GM19035 (cell line): ENCODE measurements at regions not wholly inside any gene's neighbourhood (a gene's known extent, or its start where the extent isn't known, plus 50 kb on each side); places are given as distances from the start of the nearest gene placed in this dataset.

Source experiments
- ATAC-seq: cut with Tn5 transposase; IDR thresholded peaks from one replicate; pipeline ENCODE4 v1.9.1; 2021; ENCODE audit not compliant: unreplicated experiment

DNA sequence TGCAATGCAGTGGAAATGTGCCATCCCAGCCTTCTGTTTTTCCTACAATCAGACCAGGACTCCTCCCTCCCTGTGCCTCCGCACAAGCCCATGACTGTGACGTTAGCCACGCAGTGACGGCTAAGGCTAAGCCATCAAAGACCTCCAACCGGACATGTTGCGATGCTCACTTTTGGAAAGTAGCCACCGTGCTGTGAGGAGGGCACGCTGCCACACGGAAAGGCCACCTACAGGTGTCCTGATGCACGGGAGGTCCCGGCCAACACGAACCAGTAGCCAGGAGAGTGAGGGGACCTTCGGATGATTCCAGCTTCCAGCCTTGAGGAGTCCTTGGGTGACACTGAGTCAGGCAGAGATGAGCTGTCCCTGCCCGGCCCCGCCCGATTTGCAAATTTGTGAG is 53.9 kb downstream of the FOXL1 start:
- no peak for ATAC-seq

DNA sequence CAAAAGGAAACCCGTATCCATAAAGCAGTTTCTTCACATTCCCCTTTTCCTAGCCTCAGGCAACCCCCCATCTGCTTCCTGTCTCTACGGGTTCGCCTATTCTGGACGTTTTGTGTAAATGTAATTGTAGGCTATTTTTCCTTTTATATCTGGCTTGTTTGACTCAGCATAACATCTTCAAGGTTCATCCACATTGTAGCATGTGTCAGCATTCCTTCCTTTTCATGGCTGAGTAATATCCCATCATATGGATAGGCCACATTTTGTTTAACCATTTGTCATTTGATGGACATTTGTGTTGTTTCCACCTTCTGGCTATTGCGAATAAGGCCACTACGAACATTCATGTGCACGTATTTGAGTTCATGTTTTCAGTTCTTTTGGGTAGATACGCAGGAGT is 54.6 kb downstream of the FOXL1 start:
- no peak for ATAC-seq

DNA sequence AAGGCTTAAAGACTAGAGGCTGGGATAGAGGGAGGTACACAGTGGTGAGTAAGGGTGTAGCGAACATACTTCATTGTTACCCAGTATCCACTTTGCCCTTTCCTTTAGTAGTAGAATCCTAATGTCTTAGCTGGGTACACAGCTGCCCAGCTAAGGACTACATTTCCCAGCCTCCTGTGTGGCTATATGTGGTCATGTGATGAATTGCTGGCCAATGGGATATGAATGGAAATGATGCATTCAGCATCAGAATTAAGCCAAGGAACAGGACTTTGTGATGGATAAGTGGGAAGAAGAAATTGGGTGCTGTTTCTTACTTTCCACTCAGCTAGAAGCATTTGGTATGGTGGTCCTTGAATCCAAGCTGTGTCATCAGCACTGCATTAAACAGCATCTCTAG is 55.9 kb downstream of the FOXL1 start:
- no peak for ATAC-seq

DNA sequence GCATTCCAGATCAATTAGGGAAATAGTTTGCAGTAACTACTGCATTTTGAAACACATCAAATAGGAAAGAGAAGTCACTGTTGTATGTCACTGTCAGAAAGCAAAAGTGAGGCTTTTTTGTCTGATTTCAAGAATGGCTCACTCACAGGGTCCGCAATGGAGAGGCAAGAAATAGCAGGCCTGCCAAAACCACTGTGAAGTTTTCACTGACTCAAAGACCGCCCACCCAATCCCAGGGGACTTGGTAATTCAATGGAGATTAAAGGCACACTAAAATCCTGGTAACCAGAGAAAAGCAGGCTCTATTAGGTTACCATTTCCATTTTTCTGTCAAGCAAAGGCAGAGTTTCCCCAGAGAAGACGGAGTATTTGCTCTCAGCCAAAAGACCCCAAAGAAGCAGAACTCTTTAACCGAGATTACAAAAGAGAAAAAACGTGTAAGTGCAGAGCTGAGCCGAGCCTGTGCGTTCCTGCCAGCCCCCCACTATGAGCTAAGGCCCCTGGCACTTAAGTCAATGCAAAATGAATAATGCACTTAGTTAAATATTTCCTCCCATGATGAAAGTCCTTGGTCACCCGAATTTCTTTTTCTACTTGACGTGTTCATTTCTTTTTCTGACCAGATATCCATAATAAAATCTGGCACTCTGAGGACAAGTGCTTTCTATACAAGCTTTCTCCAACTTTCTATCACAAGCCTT is 57.0 kb downstream of the FOXL1 start:
- no peak for ATAC-seq

DNA sequence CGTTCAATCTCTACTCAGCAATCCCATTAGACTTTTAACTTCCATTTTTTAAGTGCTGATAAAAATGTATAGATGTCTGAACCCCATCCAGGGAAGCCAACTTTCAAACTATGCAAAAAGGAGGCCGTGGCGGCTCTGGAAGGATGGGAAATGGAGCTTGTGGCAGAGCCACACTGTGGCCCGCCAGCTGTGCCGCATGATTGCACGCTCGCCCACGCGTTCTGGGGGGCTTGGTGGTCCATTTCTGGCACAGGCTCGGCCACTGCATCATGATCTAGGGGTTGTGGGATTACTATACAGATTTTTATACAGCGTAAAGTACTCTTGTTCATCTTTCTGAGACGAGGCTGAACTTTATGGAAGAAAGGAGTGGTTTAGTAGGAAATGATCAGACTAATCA is 57.6 kb downstream of the FOXL1 start:
- no peak for ATAC-seq

DNA sequence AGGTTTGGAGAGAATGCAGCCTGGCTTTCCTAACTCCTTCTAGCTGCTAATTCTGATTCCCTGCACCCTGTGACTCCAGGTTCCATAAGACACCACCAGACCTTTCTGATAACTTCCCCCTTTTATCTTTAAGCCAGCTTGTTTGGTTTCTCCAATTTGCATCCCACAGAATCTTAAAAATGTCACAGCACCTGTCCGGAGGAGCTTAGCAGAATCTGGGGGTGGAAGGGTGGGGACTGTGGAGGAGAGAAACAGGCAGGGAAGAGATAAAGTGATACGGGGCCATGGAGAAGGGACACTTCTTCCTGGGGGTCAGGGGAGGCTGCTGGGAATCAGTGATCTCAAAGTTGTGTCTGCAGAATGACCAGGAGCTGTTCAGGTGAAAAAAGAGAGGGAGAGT is 59.4 kb downstream of the FOXL1 start:
- no peak for ATAC-seq

DNA sequence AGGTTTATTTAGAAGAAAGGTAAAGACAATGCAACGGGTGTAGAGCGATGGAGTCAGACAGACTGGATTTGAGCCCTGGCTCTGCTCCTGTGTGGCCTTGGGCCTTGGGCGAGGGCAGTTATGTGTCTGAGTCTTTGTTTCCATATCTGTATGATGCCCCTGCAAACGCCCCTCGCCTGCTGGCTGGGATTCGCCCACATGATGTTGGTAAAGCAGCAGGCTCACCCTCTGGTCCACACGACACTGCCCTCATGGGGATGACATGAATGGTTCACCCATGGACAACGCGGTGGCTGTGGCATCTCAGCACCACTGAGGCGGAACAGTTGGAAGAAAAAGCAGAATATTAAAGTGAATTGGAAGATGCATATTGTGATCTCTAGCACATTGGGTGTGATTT is 60.3 kb downstream of the FOXL1 start:
- ATAC-seq = no peak

DNA sequence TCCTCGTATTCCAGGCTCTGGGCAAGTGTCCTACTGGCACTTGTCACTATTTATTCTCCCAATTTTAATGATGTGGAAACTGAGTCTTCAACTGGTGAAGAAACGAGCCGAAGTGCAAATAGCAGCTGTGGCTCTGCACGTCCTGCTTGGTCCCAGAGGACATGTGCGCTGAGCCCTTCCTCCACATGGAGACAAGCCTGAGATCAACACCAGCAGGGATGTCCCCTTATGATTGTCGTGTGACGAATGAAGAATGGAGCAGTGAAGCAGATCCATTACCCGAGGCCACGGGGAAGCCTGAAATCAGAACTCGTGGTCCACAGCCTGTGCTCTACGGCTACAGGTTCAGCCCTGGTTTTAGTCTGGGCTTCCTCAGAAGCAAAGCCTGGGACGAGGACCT is 61.0 kb downstream of the FOXL1 start:
- no peak for ATAC-seq

DNA sequence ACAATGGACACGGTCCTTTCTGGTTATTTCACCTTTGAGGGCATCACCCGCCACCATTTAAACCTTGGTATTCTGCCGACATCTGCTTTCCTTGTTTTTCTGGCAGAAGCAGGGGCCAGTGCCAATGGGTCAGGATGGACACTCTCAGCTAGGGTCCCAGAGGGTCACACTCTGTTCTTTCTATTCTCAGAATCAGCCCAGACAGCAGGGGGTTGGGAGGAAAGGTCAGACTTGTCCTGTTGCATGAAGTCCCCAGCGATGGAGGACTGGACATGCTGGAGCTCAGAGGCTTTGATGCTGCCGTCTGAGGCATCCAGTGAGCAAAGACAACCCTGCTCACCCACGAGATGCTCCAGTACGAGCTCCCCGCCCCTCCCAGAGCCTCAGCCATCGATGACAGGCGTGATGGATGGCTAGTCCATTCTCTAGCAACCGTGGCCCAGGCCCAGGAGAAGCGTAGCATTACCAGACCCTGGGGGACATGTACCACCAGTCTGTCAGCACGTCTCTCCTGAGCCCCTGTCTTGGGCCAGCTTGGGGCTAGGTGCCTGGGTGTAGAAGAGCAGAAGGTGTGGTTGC is 62.0 kb downstream of the FOXL1 start:
- no peak for ATAC-seq

DNA sequence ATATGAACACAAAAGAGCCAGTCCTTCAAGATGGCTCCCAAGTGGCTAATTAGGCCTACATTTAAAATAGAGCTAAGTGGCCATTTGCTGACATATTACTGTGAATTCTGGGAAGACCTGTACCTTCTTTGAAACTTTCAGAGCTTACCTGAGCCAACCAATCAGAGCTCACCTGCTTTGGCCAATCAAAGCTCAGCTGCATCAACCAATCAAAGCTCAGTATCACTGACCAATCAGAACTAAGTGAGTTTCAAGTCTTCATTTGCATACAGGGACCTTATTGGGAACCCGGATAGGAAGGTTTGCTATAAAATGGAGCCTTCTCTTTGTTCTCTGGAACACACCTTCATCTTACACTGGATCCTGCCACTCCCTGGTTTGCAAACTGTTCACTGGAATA is 63.7 kb downstream of the FOXL1 start:
- no peak for ATAC-seq

DNA sequence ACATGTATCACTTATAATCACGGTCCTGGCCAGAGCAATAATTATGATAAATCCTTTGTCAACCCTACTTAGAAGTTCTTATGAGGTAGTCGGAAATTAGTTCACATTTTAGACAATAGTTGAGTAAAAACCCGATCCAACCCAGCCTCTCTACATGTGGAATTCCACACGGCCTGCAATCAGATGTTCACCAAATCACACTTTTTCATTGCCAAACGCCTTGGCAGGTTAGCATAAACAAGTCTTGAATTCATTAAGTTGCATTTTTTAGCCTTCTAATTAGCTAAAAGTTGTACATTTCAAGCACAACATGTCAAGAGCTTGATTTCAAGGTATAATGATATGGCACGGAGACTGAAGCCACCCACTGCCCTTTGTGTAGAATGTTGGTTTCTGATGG is 65.3 kb downstream of the FOXL1 start:
- no peak for ATAC-seq

DNA sequence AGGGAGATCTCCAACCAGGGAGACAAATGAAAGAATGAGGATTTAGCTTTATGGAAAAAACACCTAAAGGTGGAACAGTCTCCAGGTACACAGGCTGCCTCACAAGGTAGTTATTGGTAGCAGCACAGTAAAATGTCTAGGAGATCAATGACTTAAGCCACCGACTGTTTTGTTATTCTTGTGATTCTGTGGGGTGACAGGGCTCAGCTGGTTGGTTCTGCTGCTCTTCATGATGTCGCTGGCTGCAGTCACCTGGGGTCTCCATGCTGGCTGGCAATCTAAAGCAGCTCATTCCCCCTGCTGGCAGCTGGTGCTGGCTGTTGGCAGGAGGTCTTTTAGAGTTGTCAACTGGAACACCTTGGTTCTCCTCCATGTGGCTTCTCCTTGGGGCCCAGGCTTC is 69.2 kb downstream of the FOXL1 start:
- ATAC-seq = no peak

DNA sequence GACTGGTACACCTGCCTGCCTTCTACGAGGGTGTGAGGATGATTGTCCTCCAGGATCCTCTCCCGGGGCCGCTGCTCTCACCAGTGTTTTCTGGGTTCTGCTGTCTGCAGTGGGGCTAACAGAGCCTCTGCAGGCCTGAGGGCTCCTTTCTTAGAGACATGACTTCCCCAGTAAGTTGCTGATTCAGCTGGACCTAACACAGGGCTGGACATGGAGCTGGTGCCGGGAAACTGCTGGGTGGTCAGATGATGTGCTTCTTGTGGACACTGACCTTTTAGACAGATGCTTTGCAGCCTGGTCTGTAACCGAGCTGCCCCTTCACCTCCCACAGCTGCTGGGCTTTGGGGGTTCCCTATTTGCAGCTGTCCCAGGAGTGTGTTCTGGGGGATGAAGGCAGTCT is 71.5 kb downstream of the FOXL1 start:
- ATAC-seq = no peak

DNA sequence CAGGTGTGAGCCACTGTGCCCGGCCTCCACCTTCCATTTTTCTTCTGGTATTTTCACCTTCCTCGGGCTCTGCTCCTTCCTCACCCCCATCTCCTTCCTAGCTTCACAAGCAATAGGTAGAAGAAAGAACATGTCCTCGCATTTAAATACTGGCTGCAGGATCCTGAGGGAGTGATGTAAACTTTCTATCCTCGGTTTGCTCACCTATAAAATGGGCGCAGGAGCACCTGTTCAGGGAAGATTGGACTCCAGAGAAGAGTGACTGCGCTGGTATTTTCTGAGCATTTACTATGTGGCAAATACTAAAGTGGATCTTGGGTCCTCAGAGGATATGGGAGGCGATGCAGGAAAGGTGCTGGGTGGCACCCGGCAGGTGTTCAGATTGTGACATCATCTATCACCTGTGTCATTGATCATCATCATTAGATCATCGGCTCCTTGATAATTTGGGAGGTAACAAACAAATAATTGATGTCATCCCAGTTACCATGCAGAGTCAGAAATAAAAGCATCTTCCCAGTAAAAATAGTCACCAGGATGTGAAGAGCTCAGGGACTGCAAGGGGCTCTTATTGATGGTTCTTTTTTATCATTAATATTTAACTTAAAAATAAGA is 72.8 kb downstream of the FOXL1 start:
- ATAC-seq = no peak

DNA sequence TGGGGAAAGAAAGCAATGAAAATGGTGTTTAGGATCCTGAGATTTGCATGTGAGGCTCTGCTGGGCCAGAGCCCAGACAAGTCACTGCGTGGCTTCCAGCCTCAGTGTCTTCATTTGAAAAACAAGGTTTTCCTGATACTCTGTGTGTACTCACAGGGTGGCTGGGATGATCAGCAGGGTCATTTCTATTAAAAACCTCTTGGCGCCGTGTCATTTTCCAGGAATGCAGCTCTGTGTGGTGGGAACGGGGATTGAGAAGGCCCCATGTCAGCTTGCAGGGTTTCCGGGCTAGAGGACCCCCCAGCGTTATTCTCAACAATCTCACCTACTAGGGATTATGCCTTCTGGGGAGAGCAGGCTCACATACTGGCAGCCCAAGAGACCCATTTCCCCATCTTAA is 73.5 kb downstream of the FOXL1 start:
- ATAC-seq = no peak

DNA sequence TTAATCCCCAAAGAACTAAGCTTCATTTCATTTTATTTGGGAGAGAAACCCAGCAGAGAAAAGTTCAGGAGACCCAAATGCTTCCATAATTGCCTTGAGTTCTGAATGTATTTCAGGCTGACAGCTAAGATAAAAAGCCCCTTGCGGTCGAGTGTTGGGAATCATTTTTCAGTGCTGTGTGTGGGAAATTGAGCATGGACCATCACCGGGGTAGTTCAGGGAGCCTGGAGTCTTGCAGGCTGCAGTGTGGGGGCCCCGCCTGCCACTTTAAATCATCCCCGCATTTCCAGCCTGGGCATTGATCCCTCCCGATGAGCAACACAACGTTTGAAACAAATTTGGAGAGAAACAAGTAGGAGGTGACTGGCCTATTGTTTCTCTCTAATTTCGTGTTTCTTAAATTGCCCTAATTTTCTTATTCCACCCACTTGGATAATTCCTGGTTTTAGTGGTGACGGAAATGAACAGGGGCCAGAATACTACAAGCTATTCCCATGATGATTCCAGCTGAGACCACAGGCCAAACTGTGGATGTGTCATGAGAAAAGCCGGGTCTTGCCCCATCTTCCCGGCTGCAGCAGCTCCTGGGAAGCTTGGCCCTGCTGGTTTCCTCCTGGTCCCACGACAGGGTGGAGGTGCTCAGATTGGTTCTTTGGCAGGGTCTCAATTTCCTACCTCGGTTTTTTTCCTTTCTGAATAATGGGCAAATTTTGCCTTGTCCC is 75.1 kb downstream of the FOXL1 start:
- no peak for ATAC-seq

DNA sequence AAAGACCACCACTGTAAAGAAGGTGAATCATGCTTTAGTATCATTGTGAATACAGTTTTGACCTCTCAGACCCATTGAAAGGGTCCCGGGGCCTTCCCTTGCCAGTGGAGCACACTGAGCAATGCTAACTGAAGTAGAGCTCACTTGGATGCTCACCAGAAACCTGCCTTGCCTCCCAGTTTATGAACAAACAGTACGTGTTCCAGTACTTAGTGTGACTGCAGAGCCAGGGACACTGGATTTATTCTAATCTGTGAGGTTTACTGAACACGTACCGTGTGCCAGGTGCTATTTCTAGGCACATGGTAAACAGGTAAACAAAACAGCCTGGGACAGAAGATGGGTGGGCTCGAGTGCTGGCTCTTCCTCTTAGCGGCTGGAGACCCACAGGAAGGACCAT is 79.6 kb downstream of the FOXL1 start:
- no peak for ATAC-seq

DNA sequence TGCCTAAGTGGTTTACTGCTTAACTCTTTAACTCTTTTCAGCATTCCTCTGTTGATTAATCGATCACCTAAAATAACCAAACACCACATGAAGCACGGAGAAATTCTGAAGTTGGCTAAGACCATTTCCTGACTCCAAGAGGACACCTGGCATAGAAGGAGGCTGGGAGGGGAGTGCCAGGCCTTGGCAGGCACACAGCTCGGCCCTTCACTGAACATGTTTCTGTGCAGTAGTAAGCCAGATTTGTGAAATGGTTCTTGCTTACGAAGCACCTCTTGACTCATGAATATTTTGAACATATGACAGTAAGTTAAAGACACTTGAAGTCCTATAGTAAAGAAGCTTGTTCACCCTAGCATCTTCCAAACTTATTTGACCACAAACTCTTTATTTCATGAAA is 82.3 kb downstream of the FOXL1 start:
- ATAC-seq = no peak

DNA sequence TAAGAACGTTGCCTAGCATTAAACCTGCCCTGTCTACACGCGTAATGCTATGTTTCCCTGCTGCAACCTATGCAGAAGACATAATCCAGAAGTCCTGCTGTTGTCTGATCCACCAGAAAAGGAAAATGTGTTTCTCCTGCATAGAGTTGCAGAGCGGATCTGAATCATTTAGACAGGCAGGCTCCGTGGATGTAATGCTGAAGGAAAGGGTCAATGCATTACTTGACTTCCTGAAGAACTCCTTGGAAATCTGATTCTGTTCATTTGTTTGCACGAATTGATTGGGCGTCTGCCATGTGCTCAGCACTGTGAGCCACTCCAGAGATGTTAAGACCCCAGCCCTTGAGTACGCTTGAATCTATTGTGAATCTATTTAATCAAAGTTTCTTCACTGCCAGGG is 83.4 kb downstream of the FOXL1 start:
- ATAC-seq = no peak

DNA sequence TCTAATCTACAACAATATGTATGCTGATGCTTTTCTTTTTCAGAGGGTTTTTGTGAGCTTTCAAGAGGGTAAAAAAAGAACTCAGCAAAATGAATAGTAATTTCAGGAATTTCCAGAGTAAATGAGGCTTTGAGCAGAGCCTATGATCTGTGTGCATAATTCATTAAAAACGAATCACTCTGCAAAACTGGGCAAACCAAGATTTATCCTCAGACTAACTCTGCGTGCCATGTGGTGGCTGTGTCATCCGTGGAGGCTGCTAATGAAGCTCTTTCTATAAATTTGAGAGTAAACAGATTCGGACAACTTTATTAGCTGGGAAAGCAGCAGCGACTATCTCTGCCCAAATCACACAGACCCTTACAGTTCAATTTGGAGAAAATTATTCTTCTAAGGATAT is 83.8 kb downstream of the FOXL1 start:
- ATAC-seq = no peak

DNA sequence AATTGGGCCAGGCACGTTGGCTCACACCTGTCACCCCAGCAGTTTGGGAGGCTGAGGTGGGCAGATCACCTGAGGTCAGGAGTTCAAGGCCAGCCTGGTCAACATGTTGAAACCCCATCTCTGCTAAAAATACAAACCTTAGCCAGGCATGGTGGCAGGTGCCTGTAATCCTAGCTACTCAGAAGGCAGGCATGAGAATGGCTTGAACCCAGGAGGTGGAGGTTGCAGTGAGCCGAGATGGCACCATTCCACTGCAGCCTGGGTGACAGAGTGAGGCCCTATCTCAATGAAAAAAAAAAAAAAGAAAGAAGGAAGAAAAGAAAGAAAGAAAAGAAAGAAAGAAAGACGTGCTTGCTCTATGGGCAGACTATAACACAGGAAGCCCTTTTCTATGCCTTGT is 84.4 kb downstream of the FOXL1 start:
- ATAC-seq = no peak
